GM12891 (cell line): ENCODE measurements at regions not wholly inside any gene's neighbourhood (a gene's known extent, or its start where the extent isn't known, plus 50 kb on each side); places are given as distances from the start of the nearest gene placed in this dataset.

Experiments
- DNase-seq: peaks from one replicate; pipeline ENCODE4 v3.0.0; 2011; ENCODE audit warnings: low spot score; ENCODE audit not compliant: insufficient read length
- FAIRE-seq: peaks from 2 replicates; lab custom pipeline; 2011; peaks lifted over from hg19 to GRCh38; lab: Jason Lieb, UNC
- PAX5 ChIP-seq: IDR thresholded peaks from 2 replicates; pipeline ENCODE4 v1.6.1; 2011; ENCODE audit warnings: low read length, moderate library complexity, mild to moderate bottlenecking; ENCODE audit not compliant: insufficient read depth, severe bottlenecking
- POLR2A ChIP-seq: IDR thresholded peaks from 2 replicates; pipeline ENCODE4 v1.6.1; 2011; ENCODE audit warnings: low read depth, low read length, control low read depth
- POLR2AphosphoS5 ChIP-seq: IDR thresholded peaks from 2 replicates; pipeline ENCODE4 v1.6.1; 2011; ENCODE audit warnings: low read depth, low read length, control low read depth
- POU2F2 ChIP-seq: IDR thresholded peaks from 2 replicates; pipeline ENCODE4 v1.6.1; 2011; ENCODE audit warnings: low read depth, mild to moderate bottlenecking, control low read depth, low read length, moderate library complexity
- SPI1 ChIP-seq: IDR thresholded peaks from 2 replicates; pipeline ENCODE4 v1.6.1; 2011; ENCODE audit warnings: low read depth, low read length, control low read depth
- TAF1 ChIP-seq: IDR thresholded peaks from 2 replicates; pipeline ENCODE4 v1.6.1; 2011; ENCODE audit warnings: low read depth, low read length, control low read depth

DNA sequence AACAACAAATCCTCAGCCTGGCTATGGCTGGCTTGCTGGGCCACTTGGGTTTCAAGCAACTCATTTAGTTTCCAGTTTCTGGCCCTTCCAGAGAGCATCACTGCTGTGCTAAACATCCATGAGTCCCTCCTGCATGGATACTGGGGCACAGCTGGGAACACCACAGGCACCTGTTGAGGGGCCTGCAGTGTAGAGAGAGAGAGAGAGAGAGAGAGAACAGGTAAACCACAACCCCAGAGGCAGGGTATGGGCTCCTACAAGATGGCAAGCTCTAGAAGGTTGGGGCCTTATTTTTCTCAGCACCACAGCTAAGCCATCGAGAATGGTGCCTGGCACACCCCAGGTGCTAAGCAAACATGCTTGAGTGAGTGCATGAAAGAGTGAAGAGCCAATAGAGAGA is 120.3 kb downstream of the RBFOX3 start:
- no peak for TF ChIP-seq TAF1
- TF ChIP-seq POLR2A: no peak
- TF ChIP-seq POU2F2: no peak
- TF ChIP-seq SPI1: no peak
- TF ChIP-seq POLR2AphosphoS5: no peak
- TF ChIP-seq PAX5: no peak
- no peak for DNase-seq

DNA sequence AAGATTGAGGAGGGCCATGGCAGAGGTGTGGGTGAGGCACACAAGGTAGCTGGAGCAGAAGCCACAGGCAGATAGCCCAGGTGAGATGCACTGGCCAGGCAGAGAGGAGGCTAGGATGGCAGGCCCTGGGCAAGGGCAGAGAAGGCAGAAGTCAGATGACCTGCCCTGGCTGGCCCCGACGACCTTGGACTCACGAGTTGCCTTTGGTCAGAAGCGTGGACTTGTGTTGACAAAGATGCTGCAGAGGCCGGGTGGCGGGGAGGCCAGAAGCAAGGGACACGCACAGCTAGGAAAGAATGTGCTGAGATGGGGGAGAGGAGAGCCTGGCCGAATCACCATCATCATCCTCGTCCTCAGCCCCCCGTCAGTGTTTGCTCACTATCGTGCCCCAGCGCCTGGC is 123.7 kb downstream of the RBFOX3 start:
- DNase-seq (no peak), FAIRE-seq (no peak)
- TF ChIP-seq SPI1 (no peak), PAX5 (no peak), POU2F2 (no peak), POLR2A (no peak), TAF1 (no peak), POLR2AphosphoS5 (no peak)

More for the DNA sequence above, 120.3 kb downstream of the RBFOX3 start:
- FAIRE-seq: no peak

DNA sequence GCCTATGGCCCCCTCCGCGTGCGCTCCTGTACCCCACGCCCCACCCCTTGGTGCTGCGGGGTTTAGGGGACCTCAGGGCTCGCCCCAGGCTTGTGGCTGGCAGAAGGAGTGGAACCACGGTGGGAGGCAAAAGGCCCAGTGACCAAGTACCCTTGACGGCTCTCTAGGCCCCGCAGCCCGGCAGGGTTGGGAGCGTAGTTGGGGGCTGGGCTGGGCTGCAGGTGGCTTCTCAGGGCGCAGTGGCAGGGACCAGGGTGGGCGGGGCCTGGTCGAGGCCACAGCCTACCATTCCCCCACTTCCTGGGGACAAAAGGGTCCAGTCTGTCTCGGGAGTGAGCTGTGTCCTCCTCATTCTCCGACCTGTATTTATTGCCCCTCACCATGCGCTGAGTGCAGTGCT is 124.9 kb downstream of the RBFOX3 start:
- FAIRE-seq (no peak), DNase-seq (no peak)
- no peak for TF ChIP-seq POU2F2
- TF ChIP-seq TAF1: no peak
- TF ChIP-seq PAX5: no peak
- TF ChIP-seq POLR2A: no peak
- no peak for TF ChIP-seq POLR2AphosphoS5
- TF ChIP-seq SPI1: no peak

DNA sequence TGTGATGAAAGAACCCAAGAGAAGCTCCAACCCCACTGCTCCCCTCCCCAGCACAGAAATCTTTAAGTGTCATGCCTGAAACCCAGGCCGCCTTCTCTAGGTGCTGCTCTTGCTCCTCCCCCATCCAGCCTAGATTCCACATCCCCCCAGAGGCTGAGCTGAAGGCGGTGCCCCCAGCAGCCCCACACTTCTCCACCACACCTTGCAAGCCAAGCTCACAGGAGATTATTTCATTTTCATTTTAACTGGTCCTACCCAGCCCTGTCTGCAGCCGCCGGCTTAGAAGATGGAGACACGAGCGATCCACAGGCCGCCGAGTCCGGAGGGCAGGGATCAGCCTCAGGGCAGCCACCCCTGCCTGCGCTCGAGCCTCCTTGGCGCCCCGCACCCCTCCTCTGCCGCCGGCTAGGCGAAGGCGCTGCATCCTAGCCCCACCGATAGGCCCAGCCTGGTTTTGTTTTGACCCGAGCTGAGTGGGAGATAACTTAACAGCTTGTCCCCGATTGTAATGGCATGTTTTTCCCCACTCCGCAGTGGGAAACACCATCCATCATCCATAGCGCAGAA is 125.3 kb downstream of the RBFOX3 start:
- no peak for TF ChIP-seq POLR2A
- no peak for TF ChIP-seq POLR2AphosphoS5
- TF ChIP-seq TAF1: no peak
- TF ChIP-seq SPI1: no peak
- no peak for TF ChIP-seq PAX5
- TF ChIP-seq POU2F2: no peak
- no peak for FAIRE-seq
- DNase-seq: no peak

DNA sequence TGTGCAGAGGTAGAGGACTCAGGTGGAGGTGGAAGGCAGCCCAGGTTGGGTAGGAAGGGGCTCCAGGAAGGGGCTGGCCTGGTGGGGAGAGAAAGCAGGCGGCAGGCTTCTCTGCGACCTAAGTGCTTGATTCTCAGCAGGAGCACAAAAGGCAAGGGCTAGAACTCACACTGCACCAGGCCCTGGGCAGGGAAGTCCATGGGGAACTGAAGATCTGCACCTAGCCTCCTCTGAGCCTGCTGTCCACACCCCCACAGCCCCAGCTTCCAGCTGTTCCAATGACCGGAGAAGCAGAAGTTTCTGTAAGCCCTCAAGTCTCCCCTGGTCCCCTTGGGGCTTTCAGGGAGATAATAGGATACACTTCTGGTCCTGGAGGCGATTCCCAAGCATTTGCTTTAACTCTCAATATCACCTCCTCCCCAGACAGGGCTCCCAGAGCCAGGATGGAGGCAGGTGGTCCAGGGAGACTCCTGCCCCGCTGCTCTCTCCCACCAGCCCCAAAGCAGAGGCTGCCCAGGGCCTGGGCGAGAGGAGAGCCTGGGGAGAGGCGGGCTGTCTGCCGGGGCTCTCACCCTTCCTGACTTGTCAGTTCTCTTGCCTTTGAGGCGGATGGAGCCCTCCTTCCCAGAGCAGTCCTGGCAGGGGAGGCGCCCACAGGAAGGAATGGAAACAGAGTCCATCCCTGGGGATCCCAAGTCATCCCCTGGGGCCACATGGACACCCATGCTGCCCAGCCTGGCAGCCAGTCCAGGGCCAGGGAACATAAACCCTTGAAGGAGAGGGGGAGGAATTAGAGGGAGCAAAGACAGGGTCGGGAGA is 126.0 kb downstream of the RBFOX3 start:
- TF ChIP-seq TAF1: no peak
- TF ChIP-seq PAX5: no peak
- TF ChIP-seq SPI1: no peak
- no peak for TF ChIP-seq POU2F2
- TF ChIP-seq POLR2A: no peak
- TF ChIP-seq POLR2AphosphoS5: no peak
- no peak for DNase-seq
- no peak for FAIRE-seq

DNA sequence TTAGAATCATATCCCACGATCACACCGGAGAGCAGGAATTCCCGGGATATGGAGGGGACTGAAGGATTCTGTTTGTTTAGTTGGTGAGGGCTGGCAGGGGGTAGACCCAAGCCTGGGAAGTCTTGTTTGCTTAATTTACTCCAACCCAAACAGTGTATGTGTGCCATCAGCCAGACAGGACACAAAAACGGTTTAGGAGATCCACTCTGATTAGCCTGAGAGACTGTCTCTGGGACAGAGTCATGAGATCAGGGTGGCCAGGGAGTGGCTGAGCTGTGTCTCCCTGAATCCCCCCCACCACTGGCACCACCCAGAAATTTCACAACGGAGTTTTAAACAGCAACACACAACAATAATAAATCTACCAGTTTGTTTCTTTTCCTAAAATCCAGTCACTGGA is 127.0 kb downstream of the RBFOX3 start:
- TF ChIP-seq PAX5: no peak
- TF ChIP-seq TAF1: no peak
- no peak for TF ChIP-seq SPI1

DNA sequence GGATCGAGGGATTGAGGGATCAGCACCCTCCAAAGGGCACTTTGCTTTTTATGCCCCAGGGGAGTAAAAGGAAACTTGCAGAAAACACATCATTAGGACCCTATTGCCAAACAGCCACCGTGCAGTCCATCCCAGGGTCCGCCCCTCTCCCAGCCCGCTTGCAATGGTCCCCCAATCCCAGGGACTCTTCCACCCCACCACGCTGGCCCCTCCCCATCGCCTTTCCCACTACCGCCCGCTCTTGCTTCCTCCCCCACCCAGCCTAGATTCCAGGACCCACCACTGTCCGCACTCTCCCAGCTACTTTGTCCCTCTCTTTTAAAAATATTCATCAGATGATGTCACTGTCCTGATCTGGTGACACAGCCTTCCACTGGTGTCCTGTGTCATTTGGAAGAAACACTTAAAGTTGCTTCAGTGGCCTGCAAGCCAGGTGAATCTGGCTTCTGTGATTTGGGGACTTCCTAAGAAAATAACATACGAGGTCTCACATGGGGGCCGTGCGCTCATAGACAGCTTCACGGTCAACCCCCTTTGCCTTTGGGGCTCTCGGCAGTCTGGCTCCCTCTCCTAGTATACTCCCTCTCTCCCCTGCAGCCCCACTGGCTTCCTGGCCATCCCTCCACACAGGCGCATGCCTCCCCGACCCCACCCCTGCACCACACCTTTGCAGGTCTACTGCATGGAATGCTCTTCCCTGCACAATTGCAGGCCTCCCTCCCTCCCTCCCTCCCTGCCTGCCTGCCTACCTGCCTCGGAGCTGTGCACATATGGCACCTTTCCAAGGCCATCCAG is 127.9 kb downstream of the RBFOX3 start:
- no peak for FAIRE-seq
- DNase-seq: no peak
- TF ChIP-seq TAF1: no peak
- no peak for TF ChIP-seq POLR2A
- TF ChIP-seq PAX5: no peak
- TF ChIP-seq POLR2AphosphoS5: no peak
- TF ChIP-seq SPI1: no peak
- TF ChIP-seq POU2F2: no peak

More for the DNA sequence above, 127.0 kb downstream of the RBFOX3 start:
- FAIRE-seq: no peak
- DNase-seq: no peak

DNA sequence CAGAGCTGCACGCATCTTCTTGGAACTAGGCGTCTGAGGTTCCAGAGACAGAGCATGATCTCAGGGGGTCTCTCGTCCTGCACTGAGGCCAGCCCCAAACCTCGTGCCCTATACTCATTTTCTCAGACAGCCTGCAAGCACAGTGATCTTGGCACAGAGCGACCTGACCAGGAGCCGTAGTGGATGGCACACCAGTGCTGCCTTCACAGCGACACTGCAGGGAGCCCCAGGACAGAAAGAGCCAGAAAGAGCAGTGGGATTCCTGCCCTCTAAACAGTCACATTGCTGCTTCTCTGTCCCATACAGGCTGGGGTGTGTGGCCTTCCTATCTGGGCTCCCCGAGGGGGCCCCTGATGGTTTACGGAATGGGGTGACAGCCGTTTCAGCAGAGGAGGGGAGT is 131.0 kb downstream of the RBFOX3 start:
- no peak for FAIRE-seq
- DNase-seq: no peak
- TF ChIP-seq PAX5 (no peak), TAF1 (no peak), SPI1 (no peak), POLR2AphosphoS5 (no peak), POU2F2 (no peak), POLR2A (no peak)

DNA sequence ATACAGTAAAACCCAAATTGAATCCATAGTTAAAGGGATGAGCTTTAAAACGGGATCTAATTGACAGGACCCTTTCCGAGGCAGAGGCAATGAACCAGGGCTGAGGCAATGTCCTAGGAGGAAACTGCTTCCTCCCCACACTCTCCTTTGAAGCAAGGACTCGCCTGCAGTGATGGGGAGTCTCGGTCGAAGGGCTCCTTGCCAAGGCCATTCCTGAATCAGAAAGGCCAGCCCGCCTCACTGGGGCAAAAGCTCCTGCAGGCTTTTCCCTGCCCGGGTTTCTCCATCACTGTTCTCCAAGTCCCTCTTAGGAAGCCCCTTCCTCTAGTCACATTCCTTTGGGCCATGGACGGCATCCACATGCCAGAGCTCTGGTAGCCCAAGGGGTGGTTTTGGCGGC is 132.0 kb downstream of the RBFOX3 start:
- TF ChIP-seq POLR2AphosphoS5: no peak
- no peak for TF ChIP-seq POU2F2
- TF ChIP-seq TAF1: no peak
- TF ChIP-seq SPI1: no peak
- DNase-seq (no peak), FAIRE-seq (no peak)

DNA sequence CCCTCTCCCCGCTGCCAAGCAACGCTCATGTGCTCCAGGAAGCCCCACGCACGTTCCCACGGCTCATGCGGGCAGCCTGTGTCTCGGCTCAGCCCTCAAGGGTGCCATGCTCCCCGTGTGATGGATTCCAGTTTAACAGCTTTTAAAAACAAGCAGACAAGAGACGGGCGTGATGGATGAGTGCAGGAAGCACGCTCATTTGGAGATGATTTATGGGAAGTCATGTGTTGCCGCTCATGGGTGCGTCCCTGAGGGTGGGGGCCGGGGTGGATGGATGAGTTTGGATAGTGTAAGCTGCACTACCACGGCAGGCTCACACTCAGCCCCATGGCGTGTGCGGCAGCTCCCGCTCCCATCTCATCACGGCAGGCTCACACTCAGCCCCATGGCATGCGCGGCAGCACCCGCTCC is 132.8 kb downstream of the RBFOX3 start:
- FAIRE-seq (no peak), DNase-seq (no peak)
- no peak for TF ChIP-seq POLR2AphosphoS5
- TF ChIP-seq TAF1: no peak
- TF ChIP-seq POLR2A: no peak
- TF ChIP-seq POU2F2: no peak
